ENCODE measurements at regions not wholly inside any gene's neighbourhood (a gene's known extent, or its start where the extent isn't known, plus 50 kb on each side); places are given as distances from the start of the nearest gene placed in this dataset.
"Not testable (repeated sequence)": the region's sequence is repeated elsewhere in the genome, so short reads cannot be mapped to it uniquely, and the experiment has no call there.

GRCh38 chr15:95608371-95608770, 722.1 kb upstream of the NR2F2 start:
- intact Hi-C loops (cut with micrococcal nuclease), result no loop called here
- ATAC-seq (no peak), DNase-seq (no peak)

DNA sequence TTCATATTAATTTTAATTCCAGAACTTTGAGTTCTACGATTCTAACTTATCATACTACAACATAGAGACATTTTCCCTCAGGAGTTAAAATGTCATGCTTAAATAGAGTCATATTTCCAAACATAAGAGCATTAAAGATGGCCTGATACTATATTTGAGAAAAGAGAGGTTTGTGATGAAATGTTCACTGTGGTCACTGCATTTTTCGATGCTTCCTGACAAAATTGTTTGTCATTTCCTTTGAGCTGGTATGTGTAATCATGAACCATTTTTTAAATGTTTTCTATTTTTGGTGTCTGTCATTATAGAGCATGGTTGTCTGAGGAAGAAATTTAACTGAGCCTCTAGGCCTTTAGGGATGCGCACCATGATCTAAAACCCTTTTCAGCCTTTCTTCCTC, 721.4 kb upstream of the NR2F2 start:
- no peak for DNase-seq
- ATAC-seq, result no peak
- intact Hi-C loops (cut with micrococcal nuclease), result no loop called here

- ATAC-seq, result no peak
- intact Hi-C loops (cut with micrococcal nuclease), result no loop called here
- DNase-seq, result no peak
Observed at GRCh38 chr15:95610945-95611344, 719.6 kb upstream of the NR2F2 start.

GRCh38 chr15:95615436-95615835, 715.1 kb upstream of the NR2F2 start:
- intact Hi-C loops (cut with micrococcal nuclease), result no loop called here
- ATAC-seq, result no peak
- DNase-seq, result no peak

DNA sequence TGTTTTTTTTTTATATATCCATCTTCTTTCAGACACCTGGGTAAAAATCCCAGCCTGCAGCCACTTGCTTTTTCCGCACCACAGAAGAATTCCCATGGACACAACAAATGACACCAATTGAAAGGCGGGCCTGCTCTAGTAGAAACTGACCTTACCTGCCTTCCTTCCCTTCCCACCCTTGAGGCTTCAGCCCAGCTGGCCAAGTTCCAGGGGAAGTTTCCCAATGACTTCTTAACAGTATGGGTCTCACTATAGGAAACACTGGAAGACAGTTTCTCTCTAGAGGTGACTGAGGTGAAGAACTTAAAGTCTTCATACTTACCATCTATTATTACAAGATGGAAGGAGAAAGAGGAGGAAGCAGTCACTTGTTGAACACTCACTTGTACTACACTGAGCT, 714.2 kb upstream of the NR2F2 start:
- DNase-seq (peak; percentile 15), ATAC-seq (no peak)
- intact Hi-C loops (cut with micrococcal nuclease), result no loop called here

DNA sequence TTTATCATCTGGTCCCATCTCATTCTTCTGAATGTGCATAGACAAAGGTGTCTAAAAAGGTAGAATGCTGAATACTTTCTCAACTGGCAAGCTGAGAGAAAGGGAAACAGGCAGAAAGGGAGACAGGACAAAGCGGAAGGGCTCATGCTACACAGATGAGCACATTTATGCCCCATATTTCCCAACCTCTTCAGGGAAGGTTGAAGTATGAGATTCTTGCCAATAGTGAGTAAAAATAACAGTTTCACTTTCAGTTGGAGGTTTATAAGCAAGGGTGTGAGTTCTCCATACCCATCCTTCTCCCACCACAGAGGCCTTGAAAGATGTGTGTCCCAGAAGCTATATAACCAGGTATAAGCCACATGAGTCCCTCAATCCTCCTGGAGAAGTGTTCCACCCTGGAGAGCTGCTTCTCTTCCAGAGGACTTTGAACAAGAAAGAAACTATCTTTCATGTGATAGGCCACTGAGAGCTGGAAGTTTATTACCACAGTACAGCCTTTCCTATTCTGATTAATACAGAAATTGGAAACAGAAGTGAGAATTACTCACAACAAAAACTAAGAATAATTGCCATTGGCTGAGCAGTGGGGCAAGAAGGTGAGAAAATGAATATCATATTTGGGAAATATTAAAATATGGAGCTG, 709.4 kb upstream of the NR2F2 start:
- intact Hi-C loops (cut with micrococcal nuclease), result no loop called here
- DNase-seq (no peak), ATAC-seq (no peak)

GRCh38 chr15:95622843-95623242, 707.7 kb upstream of the NR2F2 start:
- intact Hi-C loops (cut with micrococcal nuclease), result no loop called here
- ATAC-seq (no peak), DNase-seq (no peak)

DNA sequence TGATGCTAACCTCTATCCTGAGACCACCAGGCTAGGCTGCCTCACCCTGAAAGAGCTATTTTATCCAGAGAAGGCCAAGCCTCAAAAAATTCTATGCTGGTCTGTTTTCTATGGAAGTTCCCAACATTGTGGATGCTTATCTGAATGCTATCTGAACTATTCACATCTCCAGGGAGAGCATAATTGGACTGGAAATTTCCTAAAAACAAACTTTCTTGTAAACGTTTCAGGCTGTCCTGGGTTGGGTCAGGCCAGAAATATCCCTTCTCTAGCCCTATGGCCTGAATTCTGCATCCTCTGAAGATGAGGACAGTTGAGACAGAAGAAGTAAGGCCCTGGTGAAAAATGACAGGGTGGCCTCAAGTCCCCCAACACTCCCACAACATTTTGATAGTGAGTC, 706.4 kb upstream of the NR2F2 start:
- ATAC-seq, result peak; percentile 75
- no peak for DNase-seq
- intact Hi-C loops (cut with micrococcal nuclease), result no loop called here

- intact Hi-C loops (cut with micrococcal nuclease), result no loop called here
- ATAC-seq (no peak), DNase-seq (no peak)
Observed at GRCh38 chr15:95624616-95625361, 705.7 kb upstream of the NR2F2 start.

- ATAC-seq (peak; percentile 57), DNase-seq (no peak)
- intact Hi-C loops (cut with micrococcal nuclease), result no loop called here
Observed at GRCh38 chr15:95626501-95627361, 703.8 kb upstream of the NR2F2 start.

DNA sequence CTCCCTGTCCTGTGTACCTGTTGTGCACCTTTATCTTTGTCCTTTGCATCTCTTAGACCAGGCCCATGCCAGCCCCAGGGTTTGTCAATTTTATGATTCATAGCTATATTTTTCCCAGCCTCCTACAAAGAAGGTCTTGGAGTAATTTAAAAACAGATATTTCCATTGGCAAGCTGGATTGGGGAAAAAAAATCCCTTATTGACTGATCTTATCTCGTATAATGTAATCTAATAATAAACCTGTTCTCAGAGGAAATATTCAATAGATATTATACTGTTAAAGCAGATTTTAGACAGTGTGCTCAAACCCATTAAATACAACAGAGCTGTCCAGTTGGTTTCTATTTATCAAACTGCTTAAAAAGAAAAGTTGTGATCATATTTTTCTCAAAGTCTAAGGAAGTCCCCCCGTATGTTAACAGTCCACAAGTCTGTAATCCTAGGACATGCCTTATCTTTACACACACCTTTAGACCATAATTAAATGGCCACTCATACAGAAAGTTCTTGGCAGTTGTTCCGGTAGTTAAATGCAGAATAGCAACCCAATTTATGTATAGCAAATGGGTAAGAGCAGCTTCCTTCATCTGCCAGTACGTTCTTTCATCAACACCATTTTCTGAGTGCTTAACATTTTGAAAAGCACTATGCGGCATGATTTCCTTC, 700.9 kb upstream of the NR2F2 start:
- intact Hi-C loops (cut with micrococcal nuclease), result no loop called here
- DNase-seq (no peak), ATAC-seq (no peak)

- DNase-seq (no peak), ATAC-seq (no peak)
- intact Hi-C loops (cut with micrococcal nuclease), result no loop called here
Observed at GRCh38 chr15:95630683-95631082, 699.8 kb upstream of the NR2F2 start.

- DNase-seq (no peak), ATAC-seq (no peak)
- intact Hi-C loops (cut with micrococcal nuclease), result no loop called here
Observed at GRCh38 chr15:95635666-95636065, 694.8 kb upstream of the NR2F2 start.

- intact Hi-C loops (cut with micrococcal nuclease), result no loop called here
- ATAC-seq (no peak), DNase-seq (no peak)
Observed at GRCh38 chr15:95636107-95636506, 694.4 kb upstream of the NR2F2 start.

DNA sequence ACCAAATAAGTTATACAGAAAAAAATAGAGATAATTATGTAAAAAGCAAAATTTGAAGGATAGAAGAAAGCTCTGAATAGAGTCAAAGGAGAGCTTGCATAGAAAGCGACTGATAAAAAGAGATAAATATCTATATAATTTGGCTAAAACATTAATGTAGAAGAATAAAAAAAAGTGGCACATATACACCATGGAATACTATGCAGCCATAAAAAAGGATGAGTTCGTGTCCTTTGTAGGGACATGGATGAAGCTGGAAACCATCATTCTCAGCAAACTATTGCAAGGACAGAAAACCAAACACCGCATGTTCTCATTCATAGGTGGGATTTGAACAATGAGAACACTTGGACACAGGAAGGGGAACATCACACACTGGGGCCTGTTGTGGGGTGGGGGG, 693.3 kb upstream of the NR2F2 start:
- ATAC-seq; intact Hi-C loops (cut with micrococcal nuclease); DNase-seq: not testable (repeated sequence)

DNA sequence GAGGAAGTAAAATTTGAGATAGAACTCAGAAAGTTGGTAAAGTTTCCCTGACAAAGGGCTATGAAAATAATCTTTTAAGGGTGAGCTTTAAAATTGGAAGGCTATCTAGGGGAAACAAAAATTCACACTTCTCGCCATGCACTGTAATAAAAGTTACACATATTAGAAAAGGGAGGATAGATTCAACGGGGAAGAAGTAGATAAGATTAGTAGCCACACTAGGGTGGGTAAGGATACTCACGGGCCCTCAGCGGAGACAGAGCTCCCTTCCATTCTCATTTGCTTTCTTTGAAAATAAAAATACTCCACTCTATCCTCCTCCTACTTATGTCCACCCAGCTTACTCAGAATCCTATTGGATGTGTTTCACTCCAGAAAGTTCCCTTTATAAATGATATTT, 691.3 kb upstream of the NR2F2 start:
- DNase-seq, result no peak
- ATAC-seq, result no peak
- intact Hi-C loops (cut with micrococcal nuclease), result no loop called here

GRCh38 chr15:95644100-95644875, 686.2 kb upstream of the NR2F2 start:
- DNase-seq (no peak), ATAC-seq (no peak)
- intact Hi-C loops (cut with micrococcal nuclease), result no loop called here

GRCh38 chr15:95645791-95646338, 684.6 kb upstream of the NR2F2 start:
- DNase-seq, result no peak
- no peak for ATAC-seq
- intact Hi-C loops (cut with micrococcal nuclease), result no loop called here
